ENCODE measurements at regions not wholly inside any gene's neighbourhood (a gene's known extent, or its start where the extent isn't known, plus 50 kb on each side); places are given as distances from the start of the nearest gene placed in this dataset.

DNA sequence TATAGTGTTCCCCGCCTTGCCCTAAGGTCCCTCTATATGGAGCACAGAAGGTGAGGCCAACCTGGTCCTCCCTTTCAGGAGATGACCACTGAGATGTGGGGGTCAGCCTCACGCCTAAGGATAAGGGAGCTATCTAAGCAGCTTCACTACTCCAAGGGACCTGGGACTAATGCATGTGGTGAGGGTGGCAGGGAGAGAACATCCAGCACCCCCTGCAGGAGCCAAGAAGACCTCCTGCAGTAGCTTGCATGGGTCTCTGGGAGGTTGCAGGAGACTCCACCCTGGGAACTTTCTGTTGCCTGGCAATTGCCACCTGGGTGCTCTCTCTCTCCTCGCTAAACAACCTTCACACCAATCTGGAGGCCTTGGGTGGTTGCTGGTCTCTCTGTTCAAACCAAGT is 93.0 kb upstream of the KLHL29 start:
- Mint-ChIP-seq H3K27me3 (no peaks in the 10 kb centered on the region), H3K4me3 (no peak overlapping the region), H3K9me3 (peaks cover 9% of the 10 kb centered on the region), H3K27ac (no peak overlapping the region), H3K4me1 (ENCODE audit: unreplicated experiment) (peaks cover 36% of the 10 kb centered on the region), H3K36me3 (no peaks in the 10 kb centered on the region)
- TF ChIP-seq, protein P1, sequence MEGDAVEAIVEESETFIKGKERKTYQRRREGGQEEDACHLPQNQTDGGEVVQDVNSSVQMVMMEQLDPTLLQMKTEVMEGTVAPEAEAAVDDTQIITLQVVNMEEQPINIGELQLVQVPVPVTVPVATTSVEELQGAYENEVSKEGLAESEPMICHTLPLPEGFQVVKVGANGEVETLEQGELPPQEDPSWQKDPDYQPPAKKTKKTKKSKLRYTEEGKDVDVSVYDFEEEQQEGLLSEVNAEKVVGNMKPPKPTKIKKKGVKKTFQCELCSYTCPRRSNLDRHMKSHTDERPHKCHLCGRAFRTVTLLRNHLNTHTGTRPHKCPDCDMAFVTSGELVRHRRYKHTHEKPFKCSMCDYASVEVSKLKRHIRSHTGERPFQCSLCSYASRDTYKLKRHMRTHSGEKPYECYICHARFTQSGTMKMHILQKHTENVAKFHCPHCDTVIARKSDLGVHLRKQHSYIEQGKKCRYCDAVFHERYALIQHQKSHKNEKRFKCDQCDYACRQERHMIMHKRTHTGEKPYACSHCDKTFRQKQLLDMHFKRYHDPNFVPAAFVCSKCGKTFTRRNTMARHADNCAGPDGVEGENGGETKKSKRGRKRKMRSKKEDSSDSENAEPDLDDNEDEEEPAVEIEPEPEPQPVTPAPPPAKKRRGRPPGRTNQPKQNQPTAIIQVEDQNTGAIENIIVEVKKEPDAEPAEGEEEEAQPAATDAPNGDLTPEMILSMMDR (conservative IDR thresholded peaks at IDR 0.05): no peak
- DNase-seq (ENCODE audit: extremely low spot score, unreplicated experiment): no peak

DNA sequence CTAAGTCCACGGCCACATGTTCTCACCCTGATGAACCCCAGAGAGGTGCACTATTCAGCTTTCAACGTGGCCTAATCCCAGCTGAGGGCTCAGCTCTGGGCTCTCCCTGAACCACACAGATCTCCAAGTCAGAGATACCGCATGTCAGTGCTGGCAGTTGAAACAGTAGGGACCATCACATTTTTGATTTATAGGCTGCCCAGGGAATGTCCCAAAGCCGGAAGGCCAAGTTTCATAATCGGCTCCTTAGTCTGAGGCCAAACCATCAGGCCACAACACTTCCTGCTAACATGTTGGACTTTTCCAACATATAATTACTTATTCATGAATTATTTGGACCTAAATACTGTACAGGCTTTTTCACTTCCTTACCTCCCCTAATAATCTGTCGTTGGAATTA is 91.9 kb upstream of the KLHL29 start:
- TF ChIP-seq, protein P1 (conservative IDR thresholded peaks at IDR 0.05): no peak
- DNase-seq (ENCODE audit: extremely low spot score, unreplicated experiment): no peak
- H3K36me3 Mint-ChIP-seq: no peaks in the 10 kb centered on the region
- H3K4me3 Mint-ChIP-seq: no peak overlapping the region
- peaks cover 9% of the 10 kb centered on the region for H3K9me3 Mint-ChIP-seq
- H3K4me1 Mint-ChIP-seq (ENCODE audit: unreplicated experiment): peaks cover 32% of the 10 kb centered on the region
- no peak overlapping the region for H3K27ac Mint-ChIP-seq
- H3K27me3 Mint-ChIP-seq: no peaks in the 10 kb centered on the region

DNA sequence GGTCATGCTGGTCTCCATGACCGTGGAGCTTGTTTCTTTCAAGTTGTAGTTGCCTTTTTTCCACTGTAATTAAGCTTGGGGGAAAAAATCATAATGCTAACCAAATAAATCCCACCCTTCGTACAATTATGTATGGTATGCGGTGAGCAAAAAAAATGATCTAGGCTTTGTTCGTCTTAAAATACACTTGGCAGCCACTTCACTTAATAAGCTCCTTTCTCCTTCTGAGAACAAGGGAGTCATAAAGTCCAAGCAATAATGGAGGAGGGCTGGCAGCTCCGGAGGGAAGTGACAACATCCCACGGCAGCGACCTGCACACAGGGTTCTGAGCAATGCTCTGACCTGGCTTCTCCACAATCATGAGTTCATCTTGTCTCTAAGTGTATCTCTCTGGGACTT is 91.2 kb upstream of the KLHL29 start:
- H3K4me3 Mint-ChIP-seq: no peak overlapping the region
- peaks cover 9% of the 10 kb centered on the region for H3K9me3 Mint-ChIP-seq
- peaks cover 32% of the 10 kb centered on the region for H3K4me1 Mint-ChIP-seq (ENCODE audit: unreplicated experiment)
- DNase-seq (ENCODE audit: extremely low spot score, unreplicated experiment): no peak
- TF ChIP-seq, protein P1 (conservative IDR thresholded peaks at IDR 0.05): no peak
- no peaks in the 10 kb centered on the region for H3K27me3 Mint-ChIP-seq
- no peak overlapping the region for H3K27ac Mint-ChIP-seq
- no peaks in the 10 kb centered on the region for H3K36me3 Mint-ChIP-seq

DNA sequence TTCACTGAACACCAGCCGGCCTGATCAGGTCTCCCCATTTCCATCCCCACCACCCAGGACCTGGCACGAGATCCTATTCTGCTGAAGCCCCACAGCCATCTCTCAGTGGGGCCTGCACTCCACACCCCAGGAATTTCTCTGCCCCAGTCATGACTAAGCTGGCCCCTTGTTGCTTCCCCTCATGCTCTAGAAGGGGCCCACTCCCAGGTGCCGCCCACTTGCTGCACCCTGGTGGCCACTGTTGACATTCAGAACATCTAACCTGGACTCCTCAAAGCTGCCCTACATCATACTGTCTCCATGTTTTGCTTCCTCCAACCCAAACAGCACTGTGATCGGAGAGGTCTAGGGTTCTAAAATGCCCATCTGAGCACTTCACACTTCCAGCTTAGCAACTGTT is 90.7 kb upstream of the KLHL29 start:
- DNase-seq (ENCODE audit: extremely low spot score, unreplicated experiment): no peak
- H3K27me3 Mint-ChIP-seq: no peaks in the 10 kb centered on the region

DNA sequence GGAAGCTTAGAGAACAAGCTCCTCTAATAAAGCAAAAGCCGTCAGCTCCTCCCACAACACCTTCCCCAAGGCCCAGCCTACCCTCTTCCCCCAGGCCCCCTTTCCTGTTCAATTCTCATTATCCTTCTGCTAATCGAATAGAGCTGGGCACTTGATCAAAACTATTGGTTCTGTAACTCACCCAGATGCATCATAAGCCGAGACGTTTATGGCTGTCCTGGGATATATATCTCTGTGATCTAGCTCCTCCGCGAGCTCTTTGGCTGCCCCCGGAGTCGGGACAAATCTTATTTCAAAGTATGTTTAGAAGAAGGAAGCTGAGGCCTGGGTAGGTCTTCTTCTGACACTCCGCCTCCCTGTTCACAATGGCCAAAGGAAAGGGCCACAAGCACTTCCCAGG is 88.3 kb upstream of the KLHL29 start:
- Mint-ChIP-seq H3K4me3 (no peak overlapping the region), H3K27me3 (no peaks in the 10 kb centered on the region), H3K4me1 (ENCODE audit: unreplicated experiment) (peaks cover 39% of the 10 kb centered on the region), H3K36me3 (no peaks in the 10 kb centered on the region), H3K9me3 (peaks cover 15% of the 10 kb centered on the region), H3K27ac (no peak overlapping the region)
- TF ChIP-seq, protein P1 (conservative IDR thresholded peaks at IDR 0.05): no peak
- no peak for DNase-seq (ENCODE audit: extremely low spot score, unreplicated experiment)

More for the DNA sequence above, 90.7 kb upstream of the KLHL29 start:
- no peak overlapping the region for H3K27ac Mint-ChIP-seq
- no peak overlapping the region for H3K4me3 Mint-ChIP-seq
- H3K36me3 Mint-ChIP-seq: no peaks in the 10 kb centered on the region
- peaks cover 32% of the 10 kb centered on the region for H3K4me1 Mint-ChIP-seq (ENCODE audit: unreplicated experiment)
- TF ChIP-seq, protein P1 (conservative IDR thresholded peaks at IDR 0.05): no peak
- peaks cover 9% of the 10 kb centered on the region for H3K9me3 Mint-ChIP-seq

DNA sequence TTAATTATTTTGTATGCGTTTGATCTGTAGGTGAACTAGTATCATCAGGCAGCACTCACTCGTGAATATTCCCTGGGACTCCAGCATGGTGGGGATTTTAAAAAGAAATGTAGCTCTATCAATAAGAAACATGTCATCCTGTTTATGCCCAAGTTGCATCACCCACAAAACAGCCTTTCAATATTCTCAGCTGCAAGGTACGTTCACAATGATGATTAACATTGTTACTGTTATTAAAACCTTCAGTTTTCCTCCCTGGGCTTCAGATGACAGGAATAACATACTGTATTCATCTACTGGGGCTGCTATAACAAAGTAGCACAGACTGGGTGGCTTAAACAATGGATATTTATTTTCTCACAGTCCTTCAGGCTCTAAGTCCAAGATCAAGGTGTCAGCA is 87.9 kb upstream of the KLHL29 start:
- DNase-seq (ENCODE audit: extremely low spot score, unreplicated experiment): no peak
- Mint-ChIP-seq H3K36me3 (no peaks in the 10 kb centered on the region), H3K9me3 (peaks cover 16% of the 10 kb centered on the region), H3K4me1 (ENCODE audit: unreplicated experiment) (peaks cover 39% of the 10 kb centered on the region), H3K4me3 (no peak overlapping the region), H3K27ac (no peak overlapping the region), H3K27me3 (no peaks in the 10 kb centered on the region)
- TF ChIP-seq, protein P1 (conservative IDR thresholded peaks at IDR 0.05): no peak
